T-helper 2 cell treated with Interferon-gamma antibody and Interleukin-4, amounts not matched to agents 5 μg/mL and 100 μg/mL, for 36 hours (primary cell): ENCODE measurements at regions not wholly inside any gene's neighbourhood (a gene's known extent, or its start where the extent isn't known, plus 50 kb on each side); places are given as distances from the start of the nearest gene placed in this dataset.

ENCODE experiments used
- DNase-seq: peaks from one replicate; pipeline ENCODE4 v3.0.0; 2021; ENCODE audit warnings: low spot score
- H3K27ac Mint-ChIP-seq: one replicate; pipeline ENCODE4 v1.8.0; 2021; ENCODE audit warnings: mild to moderate bottlenecking, mixed read lengths
- H3K27me3 Mint-ChIP-seq: one replicate; pipeline ENCODE4 v1.8.0; 2021; ENCODE audit warnings: low read depth, mixed read lengths
- H3K36me3 Mint-ChIP-seq: one replicate; pipeline ENCODE4 v1.8.0; 2021; ENCODE audit warnings: low read depth, mixed read lengths
- H3K4me1 Mint-ChIP-seq: one replicate; pipeline ENCODE4 v1.8.0; 2021; ENCODE audit warnings: low read depth, mixed read lengths
- H3K4me3 Mint-ChIP-seq: one replicate; pipeline ENCODE4 v1.8.0; 2022; ENCODE audit warnings: mild to moderate bottlenecking, moderate library complexity, mixed read lengths
- H3K9me3 Mint-ChIP-seq: one replicate; pipeline ENCODE4 v1.8.0; 2021; ENCODE audit warnings: mixed read lengths

DNA sequence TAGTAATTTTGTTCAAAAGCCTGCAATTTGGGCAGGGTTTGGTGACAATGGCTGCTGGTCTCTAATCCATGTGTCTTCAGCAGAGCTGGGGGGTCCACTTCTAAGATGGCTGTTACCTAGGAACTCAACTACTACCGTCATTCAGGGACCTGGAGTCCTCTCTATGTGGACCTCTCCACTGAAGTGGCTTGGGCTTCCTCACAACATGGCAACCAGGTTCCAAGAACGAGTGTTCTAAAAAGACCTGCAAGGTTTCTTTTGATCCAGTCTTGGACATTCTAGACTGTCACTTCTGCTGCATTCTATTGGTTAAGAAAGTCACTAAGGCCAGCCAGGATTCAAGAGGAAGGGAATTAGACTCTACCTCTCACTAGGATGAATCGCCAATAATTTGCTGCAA lies 387.0 kb downstream of the NXPE2 start:
- no peaks in the 10 kb centered on the region for H3K9me3 Mint-ChIP-seq

DNA sequence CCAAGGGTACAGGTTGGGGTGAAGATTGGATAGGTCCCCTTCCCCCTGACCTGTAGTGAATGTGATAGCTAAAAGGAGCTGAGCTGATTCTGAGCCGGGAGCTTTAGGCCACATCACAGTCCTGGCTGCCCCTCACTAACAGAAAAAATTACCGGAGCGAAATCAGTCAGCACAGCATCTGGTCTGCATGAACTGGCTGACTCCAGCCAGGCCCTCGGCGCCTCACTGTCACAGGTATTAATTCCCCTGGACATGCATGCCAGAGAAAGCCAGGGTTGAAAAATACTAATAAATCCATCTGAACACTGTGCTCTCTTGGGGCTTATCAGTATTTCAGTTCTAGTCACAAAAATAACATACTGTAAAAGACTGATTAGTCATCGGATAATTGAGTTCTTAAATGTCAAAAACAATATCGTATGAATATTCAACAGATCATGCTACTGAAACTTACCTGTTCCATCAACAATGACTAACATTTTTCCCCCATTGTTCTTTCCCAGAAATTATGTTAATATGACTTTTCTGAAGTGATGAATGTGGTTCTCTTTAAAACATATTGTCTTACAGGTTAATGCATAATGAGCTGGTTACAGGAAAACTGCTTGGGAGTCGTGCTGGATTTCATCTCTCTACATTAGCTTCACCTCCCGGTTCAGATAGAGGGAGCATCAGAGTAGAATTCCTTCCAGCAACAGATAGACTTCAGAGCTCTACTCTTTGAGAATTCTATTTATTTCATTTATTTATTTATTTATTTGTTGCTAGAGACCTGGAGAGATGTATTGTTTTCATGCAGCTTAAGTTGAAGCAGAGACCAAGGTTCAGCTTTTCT lies 387.7 kb downstream of the NXPE2 start:
- H3K9me3 Mint-ChIP-seq: no peaks in the 10 kb centered on the region
- H3K4me3 Mint-ChIP-seq: no peak overlapping the region
- no peaks in the 10 kb centered on the region for H3K27me3 Mint-ChIP-seq
- no peak overlapping the region for H3K27ac Mint-ChIP-seq
- H3K36me3 Mint-ChIP-seq: no peaks in the 10 kb centered on the region
- no peaks in the 10 kb centered on the region for H3K4me1 Mint-ChIP-seq
- DNase-seq: no peak

More for the DNA sequence above, 387.0 kb downstream of the NXPE2 start:
- no peak for DNase-seq
- Mint-ChIP-seq H3K4me3 (no peak overlapping the region), H3K36me3 (no peaks in the 10 kb centered on the region), H3K27me3 (no peaks in the 10 kb centered on the region), H3K4me1 (no peaks in the 10 kb centered on the region), H3K27ac (no peak overlapping the region)

DNA sequence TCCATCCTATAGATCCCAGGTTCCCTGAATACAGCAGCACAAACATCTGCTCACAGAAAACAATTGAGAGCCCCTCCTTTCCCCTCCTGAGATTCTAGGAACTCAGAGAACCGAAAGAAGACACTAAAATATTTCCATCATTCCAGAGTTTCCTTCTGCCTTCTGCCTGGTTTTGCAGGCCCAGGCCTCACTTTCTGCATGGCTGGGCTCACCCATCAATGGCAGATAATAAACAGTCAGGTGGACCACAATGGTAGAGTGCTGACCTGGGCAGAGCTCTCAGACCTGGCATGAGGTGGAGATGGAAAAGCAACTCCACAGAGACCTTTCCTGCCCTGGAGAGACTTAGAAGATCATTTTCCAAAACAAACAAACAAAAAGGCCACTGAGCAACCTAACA lies 389.1 kb downstream of the NXPE2 start:
- Mint-ChIP-seq H3K27ac (no peak overlapping the region), H3K4me1 (no peaks in the 10 kb centered on the region), H3K4me3 (no peak overlapping the region), H3K27me3 (no peaks in the 10 kb centered on the region), H3K9me3 (no peaks in the 10 kb centered on the region), H3K36me3 (no peaks in the 10 kb centered on the region)
- DNase-seq: no peak

DNA sequence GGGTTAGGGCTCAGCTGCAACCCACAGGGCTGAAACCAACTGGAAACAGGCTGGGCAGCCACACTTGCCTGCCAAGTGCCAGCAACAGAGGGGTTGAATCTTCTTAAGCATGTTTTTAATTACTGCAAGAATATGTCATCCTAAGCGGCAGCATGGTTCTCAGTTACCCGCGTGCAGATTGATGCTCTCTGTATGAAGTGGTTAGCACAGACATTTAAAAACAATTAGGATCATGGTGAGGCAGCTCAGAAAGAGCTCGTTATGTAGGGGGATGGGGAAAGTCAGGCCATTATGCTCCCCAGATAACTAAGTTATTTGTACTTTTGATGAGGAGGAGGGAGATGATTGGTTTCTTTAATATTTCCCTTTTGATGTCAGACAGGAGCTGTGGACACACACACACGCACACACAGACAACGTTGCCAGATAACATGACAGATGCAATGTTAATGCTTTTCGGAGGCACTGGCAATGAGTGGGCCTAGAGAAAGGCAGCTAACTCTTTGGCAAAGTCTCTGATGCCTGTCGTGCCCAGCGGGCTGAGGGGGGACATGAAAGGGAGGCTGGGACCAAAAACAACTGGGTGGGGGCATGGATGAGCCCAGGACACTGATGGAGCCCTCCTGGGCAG lies 389.7 kb downstream of the NXPE2 start:
- Mint-ChIP-seq H3K4me3 (no peak overlapping the region), H3K4me1 (no peaks in the 10 kb centered on the region), H3K27me3 (no peaks in the 10 kb centered on the region), H3K9me3 (no peaks in the 10 kb centered on the region), H3K27ac (no peak overlapping the region), H3K36me3 (no peaks in the 10 kb centered on the region)
- no peak for DNase-seq

DNA sequence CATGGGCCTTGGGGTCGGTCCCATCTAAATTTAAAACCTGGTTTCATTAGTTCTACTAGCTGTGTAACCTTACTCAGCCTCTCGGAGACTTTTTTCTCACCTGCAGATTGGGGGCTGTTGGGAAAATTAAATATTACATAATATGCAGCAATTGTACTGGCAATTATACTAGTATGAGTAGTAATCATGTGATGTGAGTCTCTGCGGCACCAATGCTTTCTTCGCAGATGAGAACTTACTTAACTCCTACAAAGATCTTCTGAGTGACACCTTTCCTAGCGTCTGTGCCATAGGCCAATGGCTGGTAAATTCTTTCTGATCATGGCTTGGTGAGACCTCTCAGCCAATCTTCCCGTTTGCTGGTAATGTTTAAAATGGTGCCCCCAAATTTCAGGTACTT lies 391.3 kb downstream of the NXPE2 start:
- Mint-ChIP-seq H3K36me3 (no peaks in the 10 kb centered on the region), H3K4me3 (no peak overlapping the region), H3K27ac (no peak overlapping the region), H3K4me1 (no peaks in the 10 kb centered on the region), H3K27me3 (no peaks in the 10 kb centered on the region), H3K9me3 (no peaks in the 10 kb centered on the region)
- DNase-seq: no peak

DNA sequence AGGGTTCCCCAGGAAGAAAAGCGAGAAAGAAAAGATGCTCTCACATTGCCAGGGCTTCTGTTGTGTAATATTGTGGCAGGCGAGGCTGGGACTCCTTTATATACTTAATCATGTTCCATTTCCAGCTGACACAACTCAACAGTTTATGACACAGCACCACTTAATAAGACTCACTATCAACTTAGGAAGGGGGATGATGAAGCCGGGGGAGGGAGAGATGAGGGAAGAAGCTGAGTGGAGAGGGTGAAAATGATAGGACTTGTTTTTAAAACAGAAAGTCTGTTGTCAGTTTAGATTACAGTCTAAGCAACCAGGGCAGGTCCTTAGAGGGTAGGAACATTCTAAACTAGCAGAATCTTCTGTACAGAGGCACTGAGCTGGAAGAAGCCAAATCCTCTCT lies 397.0 kb downstream of the NXPE2 start:
- Mint-ChIP-seq H3K27ac (no peak overlapping the region), H3K36me3 (no peaks in the 10 kb centered on the region), H3K4me1 (no peaks in the 10 kb centered on the region), H3K27me3 (no peaks in the 10 kb centered on the region), H3K4me3 (no peak overlapping the region), H3K9me3 (no peaks in the 10 kb centered on the region)
- DNase-seq: no peak

DNA sequence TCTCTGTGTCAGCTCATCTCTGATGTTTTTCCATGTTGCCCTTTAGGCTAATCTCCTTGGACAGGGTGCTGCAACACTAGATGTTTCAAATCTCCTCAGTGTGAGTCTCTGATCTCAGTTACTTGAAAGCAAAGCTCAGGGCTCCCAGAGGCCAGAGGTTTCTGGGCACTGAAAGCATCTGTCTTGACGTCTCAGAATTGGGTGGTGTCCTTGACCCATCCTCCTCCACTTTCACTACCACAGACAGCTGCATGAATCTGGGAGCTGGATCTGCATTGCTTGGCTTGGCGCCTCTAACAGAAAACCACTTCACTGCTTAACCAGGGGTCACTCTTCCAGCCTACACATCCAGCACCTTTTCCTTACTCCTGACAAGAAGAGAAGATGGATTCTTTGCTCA lies 399.4 kb downstream of the NXPE2 start:
- DNase-seq: no peak
- H3K27me3 Mint-ChIP-seq: no peaks in the 10 kb centered on the region
- H3K27ac Mint-ChIP-seq: no peak overlapping the region
- H3K9me3 Mint-ChIP-seq: no peaks in the 10 kb centered on the region
- H3K4me1 Mint-ChIP-seq: no peaks in the 10 kb centered on the region
- H3K36me3 Mint-ChIP-seq: no peaks in the 10 kb centered on the region
- H3K4me3 Mint-ChIP-seq: no peak overlapping the region

DNA sequence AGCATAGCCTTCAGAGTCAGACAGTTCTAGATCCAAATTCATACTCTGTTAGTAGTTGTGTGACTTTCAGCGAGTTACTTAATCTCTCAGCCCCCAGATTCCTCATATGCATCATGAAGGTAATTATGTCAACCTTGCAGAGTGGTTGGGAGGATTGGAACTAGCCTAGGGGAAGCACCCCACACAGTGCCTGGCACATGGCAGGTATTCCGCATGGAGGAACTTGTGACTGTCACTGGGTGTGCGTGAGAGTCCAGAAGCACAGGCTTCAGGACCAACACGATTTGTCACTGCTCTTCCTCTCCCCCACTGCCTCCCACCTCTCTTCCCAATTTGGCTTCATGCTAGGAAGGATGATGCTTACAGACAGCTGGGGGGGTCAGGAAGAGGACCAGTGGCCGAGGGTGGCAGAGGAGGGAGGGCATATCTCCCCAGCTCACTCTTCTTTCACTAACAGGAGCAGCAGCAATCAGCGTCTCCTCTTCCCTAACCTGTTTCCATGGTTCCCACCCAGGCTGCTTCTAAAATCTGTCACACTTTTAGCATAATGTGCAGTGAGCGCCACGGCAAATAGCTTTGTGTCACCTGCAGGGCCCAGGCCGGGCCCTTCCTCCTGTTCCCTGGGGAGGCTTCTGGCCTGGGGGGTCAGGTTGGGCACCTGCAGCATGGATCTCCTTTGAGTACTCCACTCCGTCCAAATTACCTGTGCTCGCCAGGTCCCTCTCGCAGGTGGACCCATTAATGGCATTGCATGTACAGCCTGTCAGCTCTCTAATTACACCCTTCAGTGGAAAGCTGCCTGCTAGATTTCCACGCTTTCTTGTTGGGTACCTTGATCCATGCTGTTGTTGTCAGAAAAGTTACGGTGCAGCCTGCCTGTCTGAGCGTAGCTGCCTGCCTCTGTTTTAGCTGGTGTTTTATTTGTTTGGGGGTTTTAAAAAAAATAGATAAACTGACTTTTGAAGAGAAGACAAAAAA lies 400.4 kb downstream of the NXPE2 start:
- DNase-seq: no peak
- Mint-ChIP-seq H3K4me3 (no peak overlapping the region), H3K36me3 (no peaks in the 10 kb centered on the region), H3K4me1 (no peaks in the 10 kb centered on the region), H3K27me3 (no peaks in the 10 kb centered on the region), H3K27ac (no peak overlapping the region), H3K9me3 (no peaks in the 10 kb centered on the region)

DNA sequence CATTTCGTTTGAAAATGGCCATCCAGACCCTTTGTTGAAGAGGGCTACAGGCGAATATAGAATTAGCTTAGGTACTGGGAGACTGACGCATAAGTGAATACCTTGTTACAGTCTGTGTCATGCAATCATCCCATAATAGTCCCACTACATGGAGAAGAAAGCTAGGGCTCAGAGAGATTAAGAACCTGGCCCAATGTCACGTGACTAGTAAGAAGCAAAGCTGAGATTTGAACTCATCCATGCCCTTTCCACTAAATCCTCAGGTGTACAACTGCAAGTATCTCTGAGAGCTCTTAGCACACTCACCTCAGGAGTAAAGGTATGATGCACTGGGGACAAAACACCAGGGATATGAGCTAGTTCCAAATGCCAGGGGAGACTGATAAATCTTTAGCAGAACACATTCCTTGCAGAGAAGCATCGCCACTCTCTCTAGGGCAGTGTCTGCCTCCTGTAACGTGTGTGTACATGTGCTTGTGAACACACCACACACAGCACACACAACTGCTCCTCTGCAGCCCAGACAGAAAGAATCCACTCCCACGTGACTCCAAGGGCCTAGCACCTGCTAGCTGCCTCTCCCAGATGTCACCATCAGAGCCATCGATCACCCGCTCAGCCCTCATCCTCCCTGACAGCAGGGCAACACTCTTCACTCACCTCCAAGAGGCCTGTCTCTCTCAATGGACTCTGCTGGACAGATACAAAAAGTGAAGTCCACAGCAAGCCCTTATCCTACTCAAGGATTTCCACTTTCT lies 402.8 kb downstream of the NXPE2 start:
- Mint-ChIP-seq H3K27ac (no peak overlapping the region), H3K4me3 (no peak overlapping the region), H3K4me1 (no peaks in the 10 kb centered on the region), H3K27me3 (no peaks in the 10 kb centered on the region), H3K36me3 (no peaks in the 10 kb centered on the region), H3K9me3 (no peaks in the 10 kb centered on the region)
- DNase-seq: no peak

DNA sequence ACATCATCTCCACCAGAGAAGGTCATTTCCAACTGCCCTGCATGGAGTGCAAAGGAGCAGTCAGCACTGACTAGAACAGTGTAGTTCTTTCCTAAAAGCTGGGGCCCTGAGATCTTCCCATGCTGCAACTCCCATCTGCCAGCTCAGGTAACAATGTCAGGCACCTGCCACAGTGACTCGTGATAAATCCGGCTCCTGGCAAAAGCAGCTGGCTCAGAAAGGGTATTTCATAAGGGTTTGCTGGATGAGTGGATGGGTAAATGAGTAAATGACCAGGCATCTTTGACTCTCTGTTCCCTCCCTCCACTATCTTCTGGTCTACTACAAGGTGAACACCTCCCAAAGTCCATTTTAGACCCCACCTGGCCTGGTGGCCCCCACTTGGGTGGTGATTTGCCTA lies 403.6 kb downstream of the NXPE2 start:
- no peak overlapping the region for H3K27ac Mint-ChIP-seq
- H3K9me3 Mint-ChIP-seq: no peaks in the 10 kb centered on the region
- H3K4me1 Mint-ChIP-seq: no peaks in the 10 kb centered on the region
- no peak overlapping the region for H3K4me3 Mint-ChIP-seq
- DNase-seq: no peak
- H3K27me3 Mint-ChIP-seq: no peaks in the 10 kb centered on the region
- no peaks in the 10 kb centered on the region for H3K36me3 Mint-ChIP-seq

DNA sequence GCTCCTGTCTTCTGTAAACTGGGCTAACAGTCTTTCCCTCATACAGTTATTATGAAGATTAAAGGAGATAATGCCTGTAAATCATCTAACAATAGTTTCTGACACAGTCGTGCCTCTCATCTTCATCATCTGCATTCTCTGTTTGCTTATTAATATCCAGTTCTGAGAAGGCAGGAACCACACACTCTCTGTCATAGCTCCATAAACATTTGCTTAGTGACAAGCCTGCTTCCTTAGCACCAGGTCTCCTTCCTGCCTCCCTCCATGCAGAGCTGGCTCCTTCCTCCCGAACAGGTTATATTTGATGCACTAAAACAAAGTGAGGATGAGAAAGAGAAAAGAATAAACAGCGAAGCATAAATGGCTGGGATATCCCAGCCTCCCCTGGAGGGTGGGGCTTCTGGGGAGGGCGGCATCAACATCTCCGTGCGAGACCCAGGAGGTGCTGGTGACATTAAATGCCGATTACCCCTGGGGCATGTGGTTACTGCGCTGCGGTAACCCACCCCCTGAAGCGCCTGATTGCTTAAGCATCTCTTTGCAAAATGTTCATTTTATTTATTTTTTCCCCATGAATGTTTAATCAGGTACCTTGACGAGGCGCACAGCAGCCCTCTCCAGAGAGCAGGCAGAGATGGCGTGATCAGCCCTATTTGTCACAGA lies 404.9 kb downstream of the NXPE2 start:
- Mint-ChIP-seq H3K27me3 (no peaks in the 10 kb centered on the region), H3K4me3 (no peak overlapping the region), H3K9me3 (no peaks in the 10 kb centered on the region), H3K4me1 (no peaks in the 10 kb centered on the region), H3K36me3 (no peaks in the 10 kb centered on the region), H3K27ac (no peak overlapping the region)
- DNase-seq: no peak

DNA sequence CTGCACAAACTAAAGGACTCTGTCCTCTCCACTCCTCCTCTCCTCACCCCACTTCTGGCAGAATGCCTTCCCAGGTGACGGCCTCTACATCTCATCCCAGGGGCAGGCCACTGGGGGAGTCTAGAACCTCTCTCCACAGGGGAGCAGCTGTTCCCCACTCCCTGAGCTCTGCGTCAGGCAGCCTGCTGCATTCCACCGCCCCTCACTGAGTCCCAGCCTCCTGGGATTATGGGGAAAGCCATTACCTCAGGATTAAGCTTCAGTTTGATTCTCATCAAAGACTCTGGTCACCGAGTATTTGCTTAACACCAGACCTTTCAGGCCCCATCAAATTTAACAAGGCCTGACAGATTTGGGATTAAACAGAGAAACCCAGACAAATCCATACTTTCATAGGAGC lies 405.9 kb downstream of the NXPE2 start:
- no peak overlapping the region for H3K27ac Mint-ChIP-seq
- DNase-seq: no peak
- no peak overlapping the region for H3K4me3 Mint-ChIP-seq
- no peaks in the 10 kb centered on the region for H3K27me3 Mint-ChIP-seq
- H3K36me3 Mint-ChIP-seq: no peaks in the 10 kb centered on the region
- H3K9me3 Mint-ChIP-seq: no peaks in the 10 kb centered on the region
- no peaks in the 10 kb centered on the region for H3K4me1 Mint-ChIP-seq
